GM21526 (cell line): ENCODE measurements at regions not wholly inside any gene's neighbourhood (a gene's known extent, or its start where the extent isn't known, plus 50 kb on each side); places are given as distances from the start of the nearest gene placed in this dataset.

Experiments
- ATAC-seq: cut with Tn5 transposase; IDR thresholded peaks from one replicate; pipeline ENCODE4 v1.9.1; 2021; ENCODE audit warnings: moderate library complexity; ENCODE audit not compliant: unreplicated experiment, low FRiP score

DNA sequence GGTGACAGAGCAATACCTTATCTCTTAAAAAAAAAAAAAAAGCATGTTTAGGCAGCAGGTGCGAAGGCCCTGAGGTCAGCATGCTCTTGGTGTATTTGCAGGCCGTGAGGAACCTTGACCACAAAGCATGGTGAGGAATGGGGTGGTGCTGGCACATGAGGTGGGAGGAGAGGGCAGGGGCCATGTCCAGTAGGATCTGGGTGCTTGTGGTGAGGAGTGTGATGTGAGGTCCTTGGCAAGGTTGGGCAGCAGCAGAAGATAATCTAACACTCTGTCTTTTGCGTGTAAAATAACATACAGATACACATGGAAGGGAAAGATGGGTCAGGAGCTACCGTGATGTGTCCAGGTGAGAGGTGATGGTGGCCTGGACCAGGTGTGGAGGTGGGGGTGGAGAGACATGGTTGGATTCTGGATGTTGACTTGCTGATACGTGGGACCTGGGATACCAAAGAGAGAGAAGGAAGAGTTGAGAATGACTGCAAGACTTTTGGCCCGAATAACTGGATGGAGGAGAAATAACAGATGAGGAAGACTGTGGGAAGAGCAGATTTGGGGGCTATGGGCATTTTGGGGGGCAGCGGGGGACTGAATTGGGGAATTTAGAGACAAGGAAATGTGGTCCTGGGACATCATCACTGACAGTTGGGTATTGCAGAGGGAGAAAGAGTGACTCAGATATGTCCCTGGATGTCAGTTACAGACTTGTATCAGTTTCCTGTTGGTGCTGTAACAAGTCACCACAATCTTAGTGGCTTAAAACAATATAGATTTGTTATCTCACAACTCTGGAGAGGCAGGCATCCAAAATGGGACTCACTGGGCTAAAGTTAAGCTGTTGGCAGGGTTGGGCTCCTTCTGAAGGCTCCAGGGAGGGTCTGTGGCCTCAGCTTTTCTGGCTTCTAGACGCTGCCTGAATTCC lies 274.9 kb downstream of the HAPSTR1 start:
- ATAC-seq: no peak

DNA sequence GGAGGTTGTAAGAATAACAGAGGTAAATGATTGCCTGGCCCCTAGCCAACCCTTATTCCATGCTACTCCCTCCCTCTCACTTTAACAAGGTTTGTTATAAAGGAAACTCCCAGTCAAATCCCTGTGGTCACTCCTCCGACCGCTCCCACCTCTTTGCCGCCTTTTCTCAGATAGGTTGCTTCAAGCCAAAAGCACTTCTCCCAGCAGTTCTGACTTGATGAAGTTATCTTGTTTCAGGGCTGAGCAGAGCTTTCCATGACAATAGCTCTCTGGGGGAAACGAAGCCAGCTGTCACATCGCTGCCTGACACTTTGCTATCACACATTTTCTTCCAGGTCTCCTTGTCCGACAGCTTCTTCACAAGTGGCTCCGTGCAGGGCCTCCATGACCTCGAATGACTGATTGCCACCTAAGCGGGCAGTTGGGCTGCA lies 278.6 kb downstream of the HAPSTR1 start:
- ATAC-seq: no peak

- ATAC-seq: no peak
Measured at GRCh38 chr16:9371713-9372448, 280.4 kb downstream of the HAPSTR1 start.

- no peak for ATAC-seq
Measured at GRCh38 chr16:9372934-9373890, 281.8 kb downstream of the HAPSTR1 start.

DNA sequence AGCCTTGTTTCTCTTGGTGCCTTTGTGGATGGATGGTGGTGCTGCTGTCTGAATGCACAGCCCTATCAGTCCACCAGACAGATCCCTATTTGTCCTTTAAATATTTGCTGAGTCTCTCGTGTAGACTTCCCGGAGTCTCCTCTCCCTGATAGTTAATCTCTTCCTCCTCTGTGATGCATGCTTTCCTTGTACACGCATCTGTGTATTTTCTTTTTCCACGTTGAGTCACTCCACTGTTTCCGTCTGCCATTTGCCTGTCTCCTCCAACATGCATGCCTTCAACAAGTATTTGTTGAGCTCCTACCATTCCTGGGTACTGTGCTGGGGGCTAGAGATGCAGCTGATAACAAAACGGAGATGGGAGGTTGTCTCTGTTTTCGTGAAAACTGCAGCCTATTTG lies 282.6 kb downstream of the HAPSTR1 start:
- no peak for ATAC-seq

DNA sequence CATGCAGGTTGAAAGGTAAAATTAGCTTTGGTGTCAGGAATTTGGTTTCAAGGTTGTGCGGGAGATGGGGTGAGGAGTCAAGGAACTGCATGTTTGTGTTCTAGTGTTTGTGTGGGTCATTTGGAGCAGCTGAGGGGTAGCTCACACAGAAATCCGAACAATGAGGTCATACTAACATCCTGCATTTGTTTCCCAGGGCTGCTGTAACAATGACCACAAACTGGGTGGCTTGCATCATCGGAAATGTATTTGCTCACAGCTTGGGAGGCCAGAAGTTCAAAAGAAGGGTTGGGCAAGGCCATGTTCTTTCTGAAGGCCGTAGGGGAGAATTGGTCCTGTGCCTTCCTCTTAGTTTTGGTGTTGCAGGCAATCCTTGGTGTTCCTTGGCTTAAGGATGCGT lies 287.4 kb downstream of the HAPSTR1 start:
- no peak for ATAC-seq

DNA sequence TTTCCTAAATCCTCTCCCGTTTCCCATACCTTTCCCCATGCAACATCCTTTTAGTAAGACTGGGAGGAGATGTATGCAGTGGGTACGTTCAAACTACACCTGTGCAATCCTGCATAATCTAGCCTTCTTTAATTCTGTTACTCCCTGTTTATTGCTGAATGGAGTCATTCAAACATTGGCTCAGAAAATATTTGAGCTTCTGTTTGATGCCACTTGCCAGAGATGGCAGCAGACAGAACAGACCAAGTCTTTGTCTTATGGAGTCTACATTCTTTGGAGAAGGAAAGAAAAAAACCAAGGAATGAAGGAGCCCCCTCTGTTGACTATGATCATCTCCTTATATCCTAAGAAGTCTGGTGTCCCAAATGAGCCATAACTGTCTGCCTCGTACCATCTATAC lies 288.8 kb downstream of the HAPSTR1 start:
- ATAC-seq: no peak

DNA sequence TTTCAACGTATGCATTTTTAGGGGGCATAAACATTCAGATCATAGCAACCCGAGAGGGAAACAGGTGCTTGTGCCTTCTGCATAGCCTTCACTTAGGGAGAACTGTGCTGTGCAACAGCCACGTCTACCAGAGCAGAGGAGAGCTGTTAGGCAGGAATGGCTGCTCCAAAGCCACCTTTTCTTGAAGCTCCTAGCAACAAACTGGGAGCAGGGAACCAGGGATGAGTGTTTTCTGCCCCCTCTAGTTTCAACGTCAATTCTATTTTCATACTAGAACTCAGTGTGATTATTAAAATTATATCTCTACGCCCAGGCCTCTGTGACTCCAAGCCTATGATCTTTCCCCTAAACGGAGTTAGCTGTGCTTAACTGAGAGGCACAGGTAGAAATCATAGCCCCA lies 290.0 kb downstream of the HAPSTR1 start:
- no peak for ATAC-seq

DNA sequence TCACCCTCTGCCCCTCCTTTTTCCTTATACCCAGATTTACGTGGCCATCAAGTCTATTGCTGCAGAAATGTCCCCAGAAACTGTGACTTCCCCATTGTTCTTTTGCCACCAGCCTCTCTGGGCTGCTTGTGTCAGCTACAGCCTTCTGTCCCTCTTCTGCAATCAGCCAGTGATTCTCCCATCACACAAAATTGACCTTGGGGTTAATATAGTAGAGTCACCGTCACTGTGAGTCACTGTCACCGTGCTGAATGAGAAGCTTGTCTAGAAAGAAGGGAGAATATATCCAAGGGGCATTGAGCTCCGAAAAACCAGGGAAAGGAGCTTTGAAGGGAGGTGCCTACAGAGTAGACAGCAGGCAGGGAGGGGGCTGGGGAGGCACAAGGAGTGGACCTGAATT lies 290.5 kb downstream of the HAPSTR1 start:
- ATAC-seq: no peak

GRCh38 chr16:9383281-9383680 lies 291.8 kb downstream of the HAPSTR1 start:
- no peak for ATAC-seq

DNA sequence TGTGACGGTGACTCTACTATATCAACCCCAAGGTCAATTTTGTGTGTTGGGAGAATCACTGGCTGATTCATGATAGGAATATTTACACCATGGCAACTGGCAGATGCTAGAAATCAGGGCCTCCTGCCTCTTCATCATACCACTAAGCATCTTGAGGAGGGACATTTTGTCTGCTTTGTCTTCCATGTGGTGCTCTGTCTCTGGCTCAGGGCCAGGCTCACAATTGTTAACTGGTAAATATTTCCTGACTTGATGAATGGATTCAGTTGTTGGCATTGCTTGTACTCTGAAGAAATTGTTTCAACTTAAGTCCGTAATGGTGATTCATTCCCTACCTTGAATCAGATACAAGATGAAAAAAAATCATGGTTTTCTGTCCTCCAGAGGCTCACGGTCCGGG lies 292.7 kb downstream of the HAPSTR1 start:
- no peak for ATAC-seq

- no peak for ATAC-seq
Measured at GRCh38 chr16:9389543-9390207, 298.2 kb downstream of the HAPSTR1 start.

DNA sequence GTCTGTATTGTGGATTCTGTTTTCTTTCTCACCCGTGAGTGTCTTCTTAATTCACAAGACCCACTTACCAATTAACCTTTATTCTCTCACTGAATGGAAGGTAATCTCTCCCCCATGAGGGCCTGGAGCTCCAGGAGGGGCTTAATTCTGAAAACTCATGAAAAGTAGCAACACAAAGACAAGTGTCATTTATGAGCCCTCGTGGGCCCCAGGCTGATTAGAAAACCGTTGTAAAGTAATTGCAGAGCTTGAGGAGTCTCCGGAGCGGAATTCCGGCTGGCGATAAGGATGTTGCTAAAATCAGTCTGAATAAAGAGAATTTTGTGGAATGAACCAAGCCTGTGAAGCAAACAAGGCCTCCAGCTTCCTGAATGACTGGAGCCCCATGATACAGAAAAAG lies 301.5 kb downstream of the HAPSTR1 start:
- ATAC-seq: no peak

DNA sequence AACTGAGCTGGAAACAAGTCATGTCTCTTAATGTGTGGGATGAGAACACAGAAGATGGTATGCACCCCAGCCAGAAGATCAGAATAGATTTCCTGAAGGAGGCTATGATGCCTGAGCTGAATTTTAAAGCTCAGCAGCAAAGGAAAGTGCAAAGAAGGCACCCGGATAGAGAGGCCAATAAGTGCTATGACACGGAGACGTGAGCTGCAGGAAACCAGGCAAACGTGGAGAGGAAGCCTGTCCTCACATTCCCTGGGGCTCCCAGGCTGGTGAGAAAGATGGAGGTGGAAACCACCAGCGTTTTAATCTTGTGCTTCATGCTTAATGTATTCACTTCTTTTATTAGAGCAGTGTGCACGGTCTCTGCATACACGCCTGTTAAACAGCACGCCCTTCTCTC lies 302.1 kb downstream of the HAPSTR1 start:
- ATAC-seq: no peak

DNA sequence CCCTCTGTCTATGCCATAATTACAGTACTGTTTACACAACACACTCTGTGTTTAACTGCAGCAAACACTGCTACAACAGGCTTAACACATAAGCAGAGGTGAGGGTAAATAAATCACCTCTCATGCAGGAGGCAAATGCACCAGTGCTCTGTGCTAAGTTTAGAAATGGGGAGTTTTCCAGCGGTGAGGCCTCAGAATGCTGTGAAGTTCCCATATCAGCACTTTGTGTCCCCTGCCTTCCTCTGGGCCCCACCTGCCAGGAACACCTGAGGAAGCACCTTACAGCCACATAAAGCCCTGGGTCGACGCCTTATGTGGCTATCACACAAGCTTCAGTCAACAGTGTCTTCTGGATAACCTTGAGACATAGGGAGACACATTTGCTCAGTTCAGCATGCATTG lies 304.5 kb downstream of the HAPSTR1 start:
- no peak for ATAC-seq

- no peak for ATAC-seq
Measured at GRCh38 chr16:9399573-9399972, 308.1 kb downstream of the HAPSTR1 start.

- no peak for ATAC-seq
Measured at GRCh38 chr16:9401173-9401572, 309.7 kb downstream of the HAPSTR1 start.

DNA sequence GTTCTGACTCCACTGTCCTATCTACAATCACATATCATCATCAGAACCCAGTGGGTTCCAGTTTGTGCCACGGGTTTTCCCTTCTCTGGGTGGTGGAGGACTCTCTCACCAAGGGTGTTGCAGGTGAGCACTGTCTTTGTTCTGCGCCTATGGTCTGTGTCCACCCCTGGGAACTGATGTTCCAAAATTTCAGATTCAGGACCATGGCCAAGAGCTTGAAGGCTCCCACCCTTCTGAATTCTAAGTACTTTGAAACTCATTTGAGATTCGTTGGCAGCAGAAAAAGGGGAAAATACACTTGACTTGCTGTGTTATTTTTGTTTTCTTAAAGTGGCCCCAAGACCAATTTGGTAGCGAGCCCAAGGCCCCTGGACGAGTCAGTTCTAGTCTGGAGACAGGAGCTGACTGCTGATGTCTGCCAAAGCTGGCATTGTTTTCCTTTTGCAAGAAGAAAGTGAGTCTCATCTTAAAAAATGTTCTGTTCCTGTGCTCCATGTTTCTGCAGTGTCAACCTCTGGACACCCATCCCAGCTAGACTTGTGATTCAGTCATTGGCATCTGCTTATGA lies 310.9 kb downstream of the HAPSTR1 start:
- ATAC-seq: no peak

DNA sequence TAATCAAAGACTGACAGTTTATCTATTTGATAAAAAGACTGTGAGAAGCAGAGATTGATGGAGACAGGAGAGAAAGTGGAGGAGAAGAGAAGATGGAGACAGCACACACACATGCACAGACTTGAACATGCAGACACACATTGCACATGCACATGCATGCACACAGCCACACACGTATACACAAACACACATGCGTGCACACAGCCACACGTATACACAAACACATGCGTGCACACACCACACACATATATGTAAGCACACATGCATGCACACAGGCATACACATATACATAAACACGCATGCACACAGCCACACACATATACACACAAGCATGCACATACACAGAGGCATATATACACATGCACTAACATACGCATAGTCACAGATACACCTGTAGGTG lies 313.4 kb downstream of the HAPSTR1 start:
- ATAC-seq: no peak
